Hematopoietic multipotent progenitor cell treated with erythropoietin and hydrocortisone succinate and interleukin-3 and kit ligand, for 8 days (in vitro differentiated cells): ENCODE measurements at regions not wholly inside any gene's neighbourhood (a gene's known extent, or its start where the extent isn't known, plus 50 kb on each side); places are given as distances from the start of the nearest gene placed in this dataset.
"Not testable (repeated sequence)": the region's sequence is repeated elsewhere in the genome, so short reads cannot be mapped to it uniquely, and the experiment has no call there.

Source experiments
- DNase-seq: peaks from one replicate; pipeline ENCODE4 v3.0.0-alpha.2; 2015

- DNase-seq, result peak; percentile 72
Observed at GRCh38 chr16:22436823-22437652, 62.6 kb upstream of the CDR2 start.

GRCh38 chr16:22436326-22436822 is 62.0 kb upstream of the CDR2 start:
- DNase-seq, result not testable (repeated sequence)

- DNase-seq, result not testable (repeated sequence)
Observed at GRCh38 chr16:22431314-22431713, 56.9 kb upstream of the CDR2 start.

- no peak for DNase-seq
Observed at GRCh38 chr16:22428654-22429053, 54.2 kb upstream of the CDR2 start.

- DNase-seq, result no peak
Observed at GRCh38 chr16:22427556-22427955, 53.1 kb upstream of the CDR2 start.

- DNase-seq, result no peak
Observed at GRCh38 chr16:22425847-22426246, 51.4 kb upstream of the CDR2 start.

- DNase-seq, result no peak
Observed at GRCh38 chr16:22425036-22425801, 50.8 kb upstream of the CDR2 start.

- no peak for DNase-seq
Observed at GRCh38 chr16:22424161-22424937, 49.9 kb upstream of the CDR2 start.
